NCI-H460 (cell line): ENCODE measurements at regions not wholly inside any gene's neighbourhood (a gene's known extent, or its start where the extent isn't known, plus 50 kb on each side); places are given as distances from the start of the nearest gene placed in this dataset.

Source experiments
- DNase-seq: peaks from one replicate; pipeline ENCODE4 v3.0.0-alpha.2; 2016; ENCODE audit warnings: low read depth; ENCODE audit errors: extremely low read depth

DNA sequence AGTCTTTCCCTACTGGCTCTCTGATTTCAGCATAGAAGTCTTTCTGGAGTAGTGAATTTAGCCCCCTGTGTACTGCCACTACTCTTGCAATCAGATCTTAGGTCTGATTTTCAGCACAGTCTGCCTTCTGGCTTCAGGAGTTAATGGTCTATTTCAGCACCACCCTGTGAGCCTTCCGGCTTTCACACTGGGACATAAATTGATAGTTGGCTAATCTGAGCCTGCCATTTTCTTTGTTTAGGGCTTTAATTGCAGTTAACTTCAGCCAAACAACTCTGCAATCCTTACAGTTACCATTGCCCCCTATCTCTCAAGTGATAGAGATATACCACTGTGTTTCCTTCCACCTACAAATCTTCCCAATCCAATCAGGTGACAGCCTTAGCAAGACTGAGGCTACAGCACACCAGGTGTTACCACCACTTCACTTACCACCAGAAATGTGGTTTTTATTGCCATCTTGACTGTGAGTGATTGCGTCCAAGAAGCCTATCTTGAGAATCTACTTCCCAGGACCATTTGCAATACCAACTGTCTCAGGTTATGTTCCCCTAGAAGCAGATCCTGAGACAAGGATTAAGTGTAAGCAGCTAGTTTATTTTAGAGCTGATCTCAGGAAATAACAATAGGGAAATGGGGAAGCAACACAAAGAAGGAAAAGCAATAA lies 51.9 kb upstream of the NEK6 start:
- DNase-seq = no peak

- DNase-seq = no peak
Measured at GRCh38 chr9:124206391-124206790, 51.4 kb upstream of the NEK6 start.
